HEK293 (cell line): ENCODE measurements at regions not wholly inside any gene's neighbourhood (a gene's known extent, or its start where the extent isn't known, plus 50 kb on each side); places are given as distances from the start of the nearest gene placed in this dataset.

Experiments
- CTCF ChIA-PET: fragments of 350-600 bp; formaldehyde crosslinking; extraction: SDS; loops from one replicate; lab custom pipeline; 2021; ENCODE audit warnings: antibody characterized with exemption; lab: Yijun Ruan, JAX
- POLR2A ChIA-PET: fragments of 300-600 bp; formaldehyde crosslinking; extraction: SDS; loops from one replicate; lab custom pipeline; 2020; ENCODE audit warnings: antibody characterized with exemption, inconsistent platforms; lab: Yijun Ruan, JAX
- H3K27ac ChIP-seq: fragments of 200-500 bp; sonication (Bioruptor generic); 2 replicates; pipeline ENCODE4 v1.5.1; 2014; ENCODE audit warnings: low read depth, low read length, control low read depth, inconsistent platforms; ENCODE audit errors: extremely low read depth
- H3K36me3 ChIP-seq, 2 experiments: fragments of 200-500 bp in 1 of 2; sonication (Bioruptor generic) in 1 of 2; 1 replicate in 1 of 2; 2 replicates in 1 of 2; pipeline ENCODE4 v1.5.1; 2014 to 2017; ENCODE audit warnings: inconsistent platforms in 2 of 2, low read length in 2 of 2; ENCODE audit not compliant: control insufficient read depth in 2 of 2, insufficient read depth in 1 of 2
- H3K4me1 ChIP-seq: fragments of 200-500 bp; sonication (Bioruptor generic); 2 replicates; pipeline ENCODE4 v1.5.1; 2014; ENCODE audit warnings: mild to moderate bottlenecking, low read length, inconsistent platforms; ENCODE audit not compliant: control insufficient read depth, insufficient read depth
- H3K4me3 ChIP-seq: 2 replicates; pipeline ENCODE4 v1.5.1; 2011; ENCODE audit warnings: low read depth, mild to moderate bottlenecking, control low read depth, low read length, moderate library complexity
- H3K9me3 ChIP-seq: fragments of 200-500 bp; sonication (Bioruptor generic); 2 replicates; pipeline ENCODE4 v1.5.1; 2014; ENCODE audit warnings: low read depth, low read length, inconsistent platforms; ENCODE audit not compliant: control insufficient read depth, insufficient read depth
- KLF1 ChIP-seq: fragments of 450-650 bp; formaldehyde crosslinking; IDR thresholded peaks from 2 replicates; pipeline ENCODE4 v1.5.1; 2016; ENCODE audit warnings: missing biosample characterization, missing genetic modification characterization
- KLF7 ChIP-seq: fragments of 450-650 bp; formaldehyde crosslinking; IDR thresholded peaks from 2 replicates; pipeline ENCODE4 v1.5.1; 2016; ENCODE audit warnings: missing biosample characterization, missing genetic modification characterization, borderline replicate concordance
- KLF8 ChIP-seq: fragments of 450-650 bp; formaldehyde crosslinking; IDR thresholded peaks from 2 replicates; pipeline ENCODE4 v1.5.1; 2016; ENCODE audit warnings: missing biosample characterization, missing genetic modification characterization
- RBAK ChIP-seq: fragments of 450-650 bp; formaldehyde crosslinking; IDR thresholded peaks from 2 replicates; pipeline ENCODE4 v1.5.1; 2016; ENCODE audit warnings: missing biosample characterization, missing genetic modification characterization
- SCRT2 ChIP-seq: fragments of 450-650 bp; formaldehyde crosslinking; IDR thresholded peaks from 2 replicates; pipeline ENCODE4 v1.5.1; 2016; ENCODE audit warnings: missing biosample characterization, missing genetic modification characterization
- ZBTB21 ChIP-seq: fragments of 450-650 bp; formaldehyde crosslinking; IDR thresholded peaks from 2 replicates; pipeline ENCODE4 v1.5.1; 2017; ENCODE audit warnings: missing biosample characterization, missing genetic modification characterization
- ZBTB8A ChIP-seq: fragments of 450-650 bp; formaldehyde crosslinking; IDR thresholded peaks from 2 replicates; pipeline ENCODE4 v1.5.1; 2016; ENCODE audit warnings: missing biosample characterization, missing genetic modification characterization
- ZFP37 ChIP-seq: fragments of 450-650 bp; formaldehyde crosslinking; IDR thresholded peaks from 2 replicates; pipeline ENCODE4 v1.5.1; 2016; ENCODE audit warnings: missing biosample characterization, missing genetic modification characterization
- ZIC2 ChIP-seq: fragments of 450-650 bp; formaldehyde crosslinking; IDR thresholded peaks from 2 replicates; pipeline ENCODE4 v1.5.1; 2016; ENCODE audit warnings: missing biosample characterization, missing genetic modification characterization
- ZNF16 ChIP-seq: fragments of 450-650 bp; formaldehyde crosslinking; IDR thresholded peaks from 2 replicates; pipeline ENCODE4 v1.5.1; 2016; ENCODE audit warnings: low read depth, missing biosample characterization, missing genetic modification characterization
- ZNF223 ChIP-seq: fragments of 450-650 bp; formaldehyde crosslinking; IDR thresholded peaks from 2 replicates; pipeline ENCODE4 v1.5.1; 2016; ENCODE audit warnings: missing biosample characterization, missing genetic modification characterization
- ZNF302 ChIP-seq: fragments of 450-650 bp; formaldehyde crosslinking; IDR thresholded peaks from 2 replicates; pipeline ENCODE4 v1.5.1; 2016; ENCODE audit warnings: missing biosample characterization, missing genetic modification characterization, low read depth
- ZNF394 ChIP-seq: fragments of 450-650 bp; formaldehyde crosslinking; IDR thresholded peaks from 2 replicates; pipeline ENCODE4 v1.5.1; 2016; ENCODE audit warnings: missing biosample characterization, missing genetic modification characterization, mild to moderate bottlenecking, moderate library complexity, borderline replicate concordance
- ZNF544 ChIP-seq: fragments of 450-650 bp; formaldehyde crosslinking; IDR thresholded peaks from 2 replicates; pipeline ENCODE4 v1.5.0; 2017; ENCODE audit warnings: missing biosample characterization, missing genetic modification characterization
- ZNF555 ChIP-seq: fragments of 450-650 bp; formaldehyde crosslinking; conservative IDR thresholded peaks from 2 replicates; pipeline ENCODE4 v1.5.1; 2017; ENCODE audit warnings: missing biosample characterization, mild to moderate bottlenecking, missing genetic modification characterization, inconsistent platforms
- ZNF610 ChIP-seq: fragments of 450-650 bp; formaldehyde crosslinking; IDR thresholded peaks from 2 replicates; pipeline ENCODE4 v1.5.1; 2016; ENCODE audit warnings: missing biosample characterization, missing genetic modification characterization, borderline replicate concordance
- ZNF654 ChIP-seq: fragments of 450-650 bp; formaldehyde crosslinking; IDR thresholded peaks from 2 replicates; pipeline ENCODE4 v1.5.1; 2016; ENCODE audit warnings: low read depth, missing biosample characterization, missing genetic modification characterization
- ZNF791 ChIP-seq: fragments of 450-650 bp; formaldehyde crosslinking; IDR thresholded peaks from 2 replicates; pipeline ENCODE4 v1.5.1; 2016; ENCODE audit warnings: missing biosample characterization, missing genetic modification characterization
- ZNF843 ChIP-seq: fragments of 450-650 bp; formaldehyde crosslinking; IDR thresholded peaks from 2 replicates; pipeline ENCODE4 v1.5.1; 2016; ENCODE audit warnings: missing biosample characterization, missing genetic modification characterization
- TF ChIP-seq, protein P1 (sequence below): fragments of 450-650 bp; formaldehyde crosslinking; IDR thresholded peaks from 2 replicates; pipeline ENCODE4 v1.5.1; 2016; ENCODE audit warnings: missing biosample characterization, missing genetic modification characterization, low read depth
- TF ChIP-seq, protein P2 (sequence below): fragments of 450-650 bp; formaldehyde crosslinking; IDR thresholded peaks from 2 replicates; pipeline ENCODE4 v1.5.1; 2017; ENCODE audit warnings: missing biosample characterization, missing genetic modification characterization
- TF ChIP-seq, protein P3 (sequence below): fragments of 450-650 bp; formaldehyde crosslinking; conservative IDR thresholded peaks from 2 replicates; pipeline ENCODE4 v1.5.1; 2016; ENCODE audit warnings: low read depth, missing biosample characterization, missing genetic modification characterization
- TF ChIP-seq, protein P4 (sequence below): fragments of 450-650 bp; formaldehyde crosslinking; IDR thresholded peaks from 2 replicates; pipeline ENCODE4 v1.5.1; 2016; ENCODE audit warnings: missing biosample characterization, missing genetic modification characterization, borderline replicate concordance

DNA sequence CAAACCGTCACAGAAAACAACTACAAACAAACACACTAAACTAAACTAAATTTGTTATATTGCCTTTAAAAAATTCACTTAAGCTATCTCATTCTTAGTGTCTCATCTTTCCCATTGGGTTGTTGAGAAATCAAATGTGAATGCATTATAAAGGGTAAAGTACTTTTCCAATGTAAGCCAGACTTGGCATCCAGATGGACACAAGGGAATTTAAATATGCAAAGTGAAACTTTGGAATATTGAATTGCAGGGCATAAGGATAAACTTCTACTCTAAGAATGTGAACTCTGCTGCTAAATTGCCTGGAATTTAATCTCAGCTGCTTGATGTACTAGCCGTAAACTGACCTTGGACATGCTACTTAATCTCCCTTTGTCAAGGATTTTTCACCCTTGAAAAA, 1554.6 kb downstream of the CDH8 start:
- Histone ChIP-seq H3K4me1 (no peaks in the 10 kb centered on the region), H3K9me3 (no peaks in the 10 kb centered on the region), H3K36me3 (no peaks in the 10 kb centered on the region), H3K27ac (no peak overlapping the region), H3K4me3 (no peak overlapping the region)
- ChIA-PET CTCF (no interaction called here), POLR2A (no interaction called here)
- TF ChIP-seq RBAK: no peak
- no peak for TF ChIP-seq ZIC2 (tag by site-specific recombination)
- TF ChIP-seq ZNF223 (tag by site-specific recombination): no peak
- TF ChIP-seq ZNF610: no peak
- TF ChIP-seq, protein P1, sequence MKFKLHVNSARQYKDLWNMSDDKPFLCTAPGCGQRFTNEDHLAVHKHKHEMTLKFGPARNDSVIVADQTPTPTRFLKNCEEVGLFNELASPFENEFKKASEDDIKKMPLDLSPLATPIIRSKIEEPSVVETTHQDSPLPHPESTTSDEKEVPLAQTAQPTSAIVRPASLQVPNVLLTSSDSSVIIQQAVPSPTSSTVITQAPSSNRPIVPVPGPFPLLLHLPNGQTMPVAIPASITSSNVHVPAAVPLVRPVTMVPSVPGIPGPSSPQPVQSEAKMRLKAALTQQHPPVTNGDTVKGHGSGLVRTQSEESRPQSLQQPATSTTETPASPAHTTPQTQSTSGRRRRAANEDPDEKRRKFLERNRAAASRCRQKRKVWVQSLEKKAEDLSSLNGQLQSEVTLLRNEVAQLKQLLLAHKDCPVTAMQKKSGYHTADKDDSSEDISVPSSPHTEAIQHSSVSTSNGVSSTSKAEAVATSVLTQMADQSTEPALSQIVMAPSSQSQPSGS (tag by site-specific recombination): no peak
- TF ChIP-seq ZFP37 (tag by site-specific recombination): no peak
- TF ChIP-seq ZNF394 (tag by site-specific recombination): no peak
- TF ChIP-seq ZBTB21 (tag by site-specific recombination): no peak
- no peak for TF ChIP-seq KLF8 (tag by site-specific recombination)
- no peak for TF ChIP-seq ZBTB8A (tag by site-specific recombination)
- TF ChIP-seq, protein P2, sequence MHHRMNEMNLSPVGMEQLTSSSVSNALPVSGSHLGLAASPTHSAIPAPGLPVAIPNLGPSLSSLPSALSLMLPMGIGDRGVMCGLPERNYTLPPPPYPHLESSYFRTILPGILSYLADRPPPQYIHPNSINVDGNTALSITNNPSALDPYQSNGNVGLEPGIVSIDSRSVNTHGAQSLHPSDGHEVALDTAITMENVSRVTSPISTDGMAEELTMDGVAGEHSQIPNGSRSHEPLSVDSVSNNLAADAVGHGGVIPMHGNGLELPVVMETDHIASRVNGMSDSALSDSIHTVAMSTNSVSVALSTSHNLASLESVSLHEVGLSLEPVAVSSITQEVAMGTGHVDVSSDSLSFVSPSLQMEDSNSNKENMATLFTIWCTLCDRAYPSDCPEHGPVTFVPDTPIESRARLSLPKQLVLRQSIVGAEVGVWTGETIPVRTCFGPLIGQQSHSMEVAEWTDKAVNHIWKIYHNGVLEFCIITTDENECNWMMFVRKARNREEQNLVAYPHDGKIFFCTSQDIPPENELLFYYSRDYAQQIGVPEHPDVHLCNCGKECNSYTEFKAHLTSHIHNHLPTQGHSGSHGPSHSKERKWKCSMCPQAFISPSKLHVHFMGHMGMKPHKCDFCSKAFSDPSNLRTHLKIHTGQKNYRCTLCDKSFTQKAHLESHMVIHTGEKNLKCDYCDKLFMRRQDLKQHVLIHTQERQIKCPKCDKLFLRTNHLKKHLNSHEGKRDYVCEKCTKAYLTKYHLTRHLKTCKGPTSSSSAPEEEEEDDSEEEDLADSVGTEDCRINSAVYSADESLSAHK: no peak
- no peak for TF ChIP-seq KLF7 (tag by site-specific recombination)
- no peak for TF ChIP-seq ZNF544 (tag by site-specific recombination)
- TF ChIP-seq, protein P3, sequence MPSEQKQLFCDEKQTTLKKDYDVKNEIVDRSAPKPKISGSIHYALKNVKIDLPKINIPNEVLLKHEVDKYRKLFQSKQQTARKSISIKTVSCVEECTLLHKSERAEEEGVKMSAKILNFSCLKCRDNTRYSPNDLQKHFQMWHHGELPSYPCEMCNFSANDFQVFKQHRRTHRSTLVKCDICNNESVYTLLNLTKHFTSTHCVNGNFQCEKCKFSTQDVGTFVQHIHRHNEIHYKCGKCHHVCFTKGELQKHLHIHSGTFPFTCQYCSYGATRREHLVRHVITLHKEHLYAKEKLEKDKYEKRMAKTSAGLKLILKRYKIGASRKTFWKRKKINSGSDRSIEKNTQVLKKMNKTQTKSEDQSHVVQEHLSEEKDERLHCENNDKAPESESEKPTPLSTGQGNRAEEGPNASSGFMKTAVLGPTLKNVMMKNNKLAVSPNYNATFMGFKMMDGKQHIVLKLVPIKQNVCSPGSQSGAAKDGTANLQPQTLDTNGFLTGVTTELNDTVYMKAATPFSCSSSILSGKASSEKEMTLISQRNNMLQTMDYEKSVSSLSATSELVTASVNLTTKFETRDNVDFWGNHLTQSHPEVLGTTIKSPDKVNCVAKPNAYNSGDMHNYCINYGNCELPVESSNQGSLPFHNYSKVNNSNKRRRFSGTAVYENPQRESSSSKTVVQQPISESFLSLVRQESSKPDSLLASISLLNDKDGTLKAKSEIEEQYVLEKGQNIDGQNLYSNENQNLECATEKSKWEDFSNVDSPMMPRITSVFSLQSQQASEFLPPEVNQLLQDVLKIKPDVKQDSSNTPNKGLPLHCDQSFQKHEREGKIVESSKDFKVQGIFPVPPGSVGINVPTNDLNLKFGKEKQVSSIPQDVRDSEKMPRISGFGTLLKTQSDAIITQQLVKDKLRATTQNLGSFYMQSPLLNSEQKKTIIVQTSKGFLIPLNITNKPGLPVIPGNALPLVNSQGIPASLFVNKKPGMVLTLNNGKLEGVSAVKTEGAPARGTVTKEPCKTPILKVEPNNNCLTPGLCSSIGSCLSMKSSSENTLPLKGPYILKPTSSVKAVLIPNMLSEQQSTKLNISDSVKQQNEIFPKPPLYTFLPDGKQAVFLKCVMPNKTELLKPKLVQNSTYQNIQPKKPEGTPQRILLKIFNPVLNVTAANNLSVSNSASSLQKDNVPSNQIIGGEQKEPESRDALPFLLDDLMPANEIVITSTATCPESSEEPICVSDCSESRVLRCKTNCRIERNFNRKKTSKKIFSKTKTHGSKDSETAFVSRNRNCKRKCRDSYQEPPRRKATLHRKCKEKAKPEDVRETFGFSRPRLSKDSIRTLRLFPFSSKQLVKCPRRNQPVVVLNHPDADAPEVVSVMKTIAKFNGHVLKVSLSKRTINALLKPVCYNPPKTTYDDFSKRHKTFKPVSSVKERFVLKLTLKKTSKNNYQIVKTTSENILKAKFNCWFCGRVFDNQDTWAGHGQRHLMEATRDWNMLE (tag by site-specific recombination): no peak
- TF ChIP-seq ZNF555: no peak

DNA sequence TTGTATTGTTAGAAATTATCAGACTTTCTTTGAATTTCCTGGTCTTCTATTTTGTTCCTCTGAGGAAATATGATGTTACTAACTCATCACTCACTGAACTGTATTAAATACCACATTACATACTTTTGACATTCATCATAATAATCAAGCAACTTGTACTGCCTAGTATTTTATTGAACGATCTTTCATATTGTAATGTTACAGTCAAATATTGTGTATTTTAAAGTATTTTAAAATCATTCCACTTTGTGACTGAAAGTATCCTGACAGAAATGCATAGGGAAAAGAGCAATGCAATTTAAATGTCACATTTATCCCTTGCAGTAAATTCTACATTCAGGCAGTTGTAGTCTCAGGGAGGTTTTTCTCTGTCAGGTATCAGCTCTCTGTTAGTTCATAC, 1557.4 kb downstream of the CDH8 start:
- H3K27ac ChIP-seq: no peak overlapping the region
- CTCF ChIA-PET: no interaction called here
- H3K4me3 ChIP-seq: no peak overlapping the region
- H3K36me3 ChIP-seq: no peaks in the 10 kb centered on the region
- H3K4me1 ChIP-seq: no peaks in the 10 kb centered on the region
- no peaks in the 10 kb centered on the region for H3K9me3 ChIP-seq
- POLR2A ChIA-PET: no interaction called here
- TF ChIP-seq KLF1 (tag by site-specific recombination) (no peak), ZNF791 (tag by site-specific recombination) (no peak), ZNF302 (tag by site-specific recombination) (no peak), ZNF843 (tag by site-specific recombination) (no peak), ZNF654 (tag by site-specific recombination) (no peak), ZNF16 (no peak), SCRT2 (tag by site-specific recombination) (no peak)
- TF ChIP-seq, protein P4, sequence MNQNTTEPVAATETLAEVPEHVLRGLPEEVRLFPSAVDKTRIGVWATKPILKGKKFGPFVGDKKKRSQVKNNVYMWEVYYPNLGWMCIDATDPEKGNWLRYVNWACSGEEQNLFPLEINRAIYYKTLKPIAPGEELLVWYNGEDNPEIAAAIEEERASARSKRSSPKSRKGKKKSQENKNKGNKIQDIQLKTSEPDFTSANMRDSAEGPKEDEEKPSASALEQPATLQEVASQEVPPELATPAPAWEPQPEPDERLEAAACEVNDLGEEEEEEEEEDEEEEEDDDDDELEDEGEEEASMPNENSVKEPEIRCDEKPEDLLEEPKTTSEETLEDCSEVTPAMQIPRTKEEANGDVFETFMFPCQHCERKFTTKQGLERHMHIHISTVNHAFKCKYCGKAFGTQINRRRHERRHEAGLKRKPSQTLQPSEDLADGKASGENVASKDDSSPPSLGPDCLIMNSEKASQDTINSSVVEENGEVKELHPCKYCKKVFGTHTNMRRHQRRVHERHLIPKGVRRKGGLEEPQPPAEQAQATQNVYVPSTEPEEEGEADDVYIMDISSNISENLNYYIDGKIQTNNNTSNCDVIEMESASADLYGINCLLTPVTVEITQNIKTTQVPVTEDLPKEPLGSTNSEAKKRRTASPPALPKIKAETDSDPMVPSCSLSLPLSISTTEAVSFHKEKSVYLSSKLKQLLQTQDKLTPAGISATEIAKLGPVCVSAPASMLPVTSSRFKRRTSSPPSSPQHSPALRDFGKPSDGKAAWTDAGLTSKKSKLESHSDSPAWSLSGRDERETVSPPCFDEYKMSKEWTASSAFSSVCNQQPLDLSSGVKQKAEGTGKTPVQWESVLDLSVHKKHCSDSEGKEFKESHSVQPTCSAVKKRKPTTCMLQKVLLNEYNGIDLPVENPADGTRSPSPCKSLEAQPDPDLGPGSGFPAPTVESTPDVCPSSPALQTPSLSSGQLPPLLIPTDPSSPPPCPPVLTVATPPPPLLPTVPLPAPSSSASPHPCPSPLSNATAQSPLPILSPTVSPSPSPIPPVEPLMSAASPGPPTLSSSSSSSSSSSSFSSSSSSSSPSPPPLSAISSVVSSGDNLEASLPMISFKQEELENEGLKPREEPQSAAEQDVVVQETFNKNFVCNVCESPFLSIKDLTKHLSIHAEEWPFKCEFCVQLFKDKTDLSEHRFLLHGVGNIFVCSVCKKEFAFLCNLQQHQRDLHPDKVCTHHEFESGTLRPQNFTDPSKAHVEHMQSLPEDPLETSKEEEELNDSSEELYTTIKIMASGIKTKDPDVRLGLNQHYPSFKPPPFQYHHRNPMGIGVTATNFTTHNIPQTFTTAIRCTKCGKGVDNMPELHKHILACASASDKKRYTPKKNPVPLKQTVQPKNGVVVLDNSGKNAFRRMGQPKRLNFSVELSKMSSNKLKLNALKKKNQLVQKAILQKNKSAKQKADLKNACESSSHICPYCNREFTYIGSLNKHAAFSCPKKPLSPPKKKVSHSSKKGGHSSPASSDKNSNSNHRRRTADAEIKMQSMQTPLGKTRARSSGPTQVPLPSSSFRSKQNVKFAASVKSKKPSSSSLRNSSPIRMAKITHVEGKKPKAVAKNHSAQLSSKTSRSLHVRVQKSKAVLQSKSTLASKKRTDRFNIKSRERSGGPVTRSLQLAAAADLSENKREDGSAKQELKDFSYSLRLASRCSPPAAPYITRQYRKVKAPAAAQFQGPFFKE (tag by site-specific recombination): no peak
